Gastrocnemius medialis (tissue), 4 donors: ENCODE measurements at regions not wholly inside any gene's neighbourhood (a gene's known extent, or its start where the extent isn't known, plus 50 kb on each side); places are given as distances from the start of the nearest gene placed in this dataset.

Experiments used
- POLR2A ChIP-seq, 2 donors: fragments of 450-650 bp; IDR thresholded peaks; one replicate each; pipeline ENCODE4 v1.6.1; 2017; ENCODE audit warnings: antibody characterized with exemption in 2 of 2, mild to moderate bottlenecking in 2 of 2, moderate library complexity in 2 of 2
- TF ChIP-seq, protein P1 (sequence below), 5 experiments: fragments of 450-650 bp in 3 of 5; fragments of 200-600 bp in 2 of 5; sonication (generic) in 2 of 5; IDR thresholded peaks in 4 of 5; conservative IDR thresholded peaks in 1 of 5; 1 replicate in 4 of 5; 2 replicates in 1 of 5; pipeline ENCODE4 v1.5.1; 2016 to 2019; ENCODE audit warnings: antibody characterized with exemption in 5 of 5, mild to moderate bottlenecking in 3 of 5, moderate library complexity in 3 of 5

DNA sequence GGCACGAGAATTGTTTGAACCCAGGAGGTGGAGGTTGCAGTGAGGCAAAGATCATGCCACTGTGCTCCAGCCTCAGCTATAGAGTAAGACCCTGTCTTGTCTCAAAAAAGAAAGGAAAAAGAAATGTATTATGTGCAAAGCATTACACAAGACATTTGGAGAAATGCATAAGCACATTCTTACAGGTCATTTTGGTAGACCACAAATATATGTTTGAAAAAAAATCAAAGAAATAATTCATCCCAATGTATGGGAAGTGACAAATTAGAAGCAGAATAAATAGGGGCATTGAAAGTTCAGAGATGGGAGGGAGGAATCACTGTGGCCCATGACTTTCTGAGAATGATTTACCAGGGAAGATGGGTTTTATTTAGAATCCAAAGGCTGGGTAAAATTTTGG is 283.5 kb upstream of the ADAMTS5 start:
- TF ChIP-seq, protein P1, sequence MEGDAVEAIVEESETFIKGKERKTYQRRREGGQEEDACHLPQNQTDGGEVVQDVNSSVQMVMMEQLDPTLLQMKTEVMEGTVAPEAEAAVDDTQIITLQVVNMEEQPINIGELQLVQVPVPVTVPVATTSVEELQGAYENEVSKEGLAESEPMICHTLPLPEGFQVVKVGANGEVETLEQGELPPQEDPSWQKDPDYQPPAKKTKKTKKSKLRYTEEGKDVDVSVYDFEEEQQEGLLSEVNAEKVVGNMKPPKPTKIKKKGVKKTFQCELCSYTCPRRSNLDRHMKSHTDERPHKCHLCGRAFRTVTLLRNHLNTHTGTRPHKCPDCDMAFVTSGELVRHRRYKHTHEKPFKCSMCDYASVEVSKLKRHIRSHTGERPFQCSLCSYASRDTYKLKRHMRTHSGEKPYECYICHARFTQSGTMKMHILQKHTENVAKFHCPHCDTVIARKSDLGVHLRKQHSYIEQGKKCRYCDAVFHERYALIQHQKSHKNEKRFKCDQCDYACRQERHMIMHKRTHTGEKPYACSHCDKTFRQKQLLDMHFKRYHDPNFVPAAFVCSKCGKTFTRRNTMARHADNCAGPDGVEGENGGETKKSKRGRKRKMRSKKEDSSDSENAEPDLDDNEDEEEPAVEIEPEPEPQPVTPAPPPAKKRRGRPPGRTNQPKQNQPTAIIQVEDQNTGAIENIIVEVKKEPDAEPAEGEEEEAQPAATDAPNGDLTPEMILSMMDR (IDR thresholded peaks at IDR 0.05 in 4 of 5, conservative IDR thresholded peaks at IDR 0.05 in 1 of 5) = no peak
- TF ChIP-seq POLR2A (IDR thresholded peaks at IDR 0.05) = no peak
